Medulla oblongata (tissue), 1 donor: ENCODE measurements at regions not wholly inside any gene's neighbourhood (a gene's known extent, or its start where the extent isn't known, plus 50 kb on each side); places are given as distances from the start of the nearest gene placed in this dataset.

Experiments used
- DNase-seq: peaks from one replicate; pipeline ENCODE4 v3.0.0-alpha.2; 2015; ENCODE audit errors: extremely low spot score

GRCh38 chr10:10508211-10508610 is 509.5 kb upstream of the CELF2 start:
- DNase-seq = no peak

- DNase-seq = no peak
Measured at GRCh38 chr10:10510179-10510578, 507.5 kb upstream of the CELF2 start.

- DNase-seq = no peak
Measured at GRCh38 chr10:10513067-10513466, 504.6 kb upstream of the CELF2 start.

GRCh38 chr10:10513898-10514297 is 503.8 kb upstream of the CELF2 start:
- no peak for DNase-seq

- no peak for DNase-seq
Measured at GRCh38 chr10:10514797-10515196, 502.9 kb upstream of the CELF2 start.

GRCh38 chr10:10515479-10516204 is 502.0 kb upstream of the CELF2 start:
- no peak for DNase-seq

- no peak for DNase-seq
Measured at GRCh38 chr10:10516346-10517130, 501.1 kb upstream of the CELF2 start.

GRCh38 chr10:10517866-10518265 is 499.8 kb upstream of the CELF2 start:
- DNase-seq = no peak

GRCh38 chr10:10519674-10520073 is 498.0 kb upstream of the CELF2 start:
- DNase-seq = no peak

GRCh38 chr10:10520491-10521385 is 496.9 kb upstream of the CELF2 start:
- no peak for DNase-seq

- no peak for DNase-seq
Measured at GRCh38 chr10:10526846-10527245, 490.8 kb upstream of the CELF2 start.

- DNase-seq = no peak
Measured at GRCh38 chr10:10527861-10528562, 489.7 kb upstream of the CELF2 start.

GRCh38 chr10:10528563-10528910 is 489.1 kb upstream of the CELF2 start:
- DNase-seq = no peak

- no peak for DNase-seq
Measured at GRCh38 chr10:10530313-10530712, 487.4 kb upstream of the CELF2 start.

- DNase-seq = no peak
Measured at GRCh38 chr10:10532236-10532635, 485.4 kb upstream of the CELF2 start.

GRCh38 chr10:10532826-10533225 is 484.8 kb upstream of the CELF2 start:
- DNase-seq = no peak

- DNase-seq = no peak
Measured at GRCh38 chr10:10533437-10533836, 484.2 kb upstream of the CELF2 start.

- DNase-seq = no peak
Measured at GRCh38 chr10:10538326-10538725, 479.3 kb upstream of the CELF2 start.

- DNase-seq = no peak
Measured at GRCh38 chr10:10540398-10540797, 477.3 kb upstream of the CELF2 start.

- DNase-seq = no peak
Measured at GRCh38 chr10:10542477-10542876, 475.2 kb upstream of the CELF2 start.

GRCh38 chr10:10544890-10545289 is 472.8 kb upstream of the CELF2 start:
- no peak for DNase-seq

- no peak for DNase-seq
Measured at GRCh38 chr10:10545771-10546170, 471.9 kb upstream of the CELF2 start.
